IMR-90 (cell line): ENCODE measurements at regions not wholly inside any gene's neighbourhood (a gene's known extent, or its start where the extent isn't known, plus 50 kb on each side); places are given as distances from the start of the nearest gene placed in this dataset.

ENCODE experiments used
- ATAC-seq: fragments of 200-7000 bp; cut with Tn5 transposase; 2 replicates; pipeline ENCODE4 v1.9.1; 2020; ENCODE audit warnings: low read depth, mild to moderate bottlenecking, moderate library complexity
- BruUV-seq: library from RNA; stranded (reverse); fragments of 400-500 nt; replicated peaks from 2 replicates; lab custom pipeline; 2021; lab: Mats Ljungman, UMichigan
- CTCF ChIA-PET: fragments of 300-600 bp; formaldehyde crosslinking; extraction: SDS; loops from one replicate; lab custom pipeline; 2021; ENCODE audit warnings: antibody characterized with exemption; lab: Yijun Ruan, JAX
- POLR2A ChIA-PET: fragments of 300-600 bp; sonication (Branson Sonifier 250); formaldehyde crosslinking; loops from one replicate; lab custom pipeline; 2022; ENCODE audit warnings: antibody characterized with exemption; ENCODE audit not compliant: unreplicated experiment; lab: Charles Lee
- DNase-seq: peaks from one replicate; pipeline ENCODE4 v3.0.0; 2013
- H2AFZ ChIP-seq: replicated peaks from 2 replicates; pipeline ENCODE3; 2013; ENCODE audit warnings: low read length, mild to moderate bottlenecking; ENCODE audit not compliant: poor library complexity
- H2AK5ac ChIP-seq: 2 replicates; pipeline ENCODE4 v1.6.1; 2013; ENCODE audit warnings: low read depth, low read length, inconsistent platforms
- H2AK9ac ChIP-seq: replicated peaks from 2 replicates; pipeline ENCODE3; 2013; ENCODE audit warnings: mild to moderate bottlenecking, low read depth, low read length, moderate library complexity; ENCODE audit not compliant: poor library complexity
- H2BK120ac ChIP-seq: 2 replicates; pipeline ENCODE4 v1.6.1; 2013; ENCODE audit warnings: low read depth, low read length, inconsistent platforms
- H2BK15ac ChIP-seq: 3 replicates; pipeline ENCODE4 v1.6.1; 2013; ENCODE audit warnings: low read depth, low read length, inconsistent platforms
- H2BK20ac ChIP-seq: 2 replicates; pipeline ENCODE4 v1.6.1; 2013; ENCODE audit warnings: low read depth, mild to moderate bottlenecking, inconsistent platforms, low read length, moderate library complexity
- H2BK5ac ChIP-seq: 2 replicates; pipeline ENCODE4 v1.6.1; 2013; ENCODE audit warnings: mild to moderate bottlenecking, low read depth, low read length, inconsistent platforms; ENCODE audit not compliant: poor library complexity, severe bottlenecking
- H3K14ac ChIP-seq: replicated peaks from 2 replicates; pipeline ENCODE4 v1.6.1; 2013; ENCODE audit warnings: low read depth, low read length, inconsistent platforms
- H3K18ac ChIP-seq: 2 replicates; pipeline ENCODE4 v1.6.1; 2013; ENCODE audit warnings: low read depth, low read length, control low read depth
- H3K23ac ChIP-seq: 2 replicates; pipeline ENCODE4 v1.6.1; 2013; ENCODE audit warnings: low read depth, low read length, inconsistent platforms
- H3K27ac ChIP-seq: 2 replicates; pipeline ENCODE4 v1.5.1; 2013; ENCODE audit warnings: mild to moderate bottlenecking, control low read depth, low read length; ENCODE audit not compliant: insufficient read depth
- H3K27me3 ChIP-seq: 2 replicates; pipeline ENCODE4 v1.6.1; 2013; ENCODE audit warnings: low read length; ENCODE audit not compliant: control insufficient read depth, insufficient read depth
- H3K36me3 ChIP-seq: 2 replicates; pipeline ENCODE4 v1.6.1; 2013; ENCODE audit warnings: low read length, mixed read lengths; ENCODE audit not compliant: control insufficient read depth, insufficient read depth
- H3K4ac ChIP-seq: 2 replicates; pipeline ENCODE4 v1.6.1; 2013; ENCODE audit warnings: low read depth, low read length, inconsistent platforms
- H3K4me1 ChIP-seq: 2 replicates; pipeline ENCODE4 v1.6.1; 2013; ENCODE audit warnings: low read length, mixed read lengths; ENCODE audit not compliant: control insufficient read depth, insufficient read depth
- H3K4me2 ChIP-seq: 2 replicates; pipeline ENCODE4 v1.6.1; 2013; ENCODE audit warnings: low read depth, mild to moderate bottlenecking, control low read depth, low read length, moderate library complexity
- H3K4me3 ChIP-seq: 2 replicates; pipeline ENCODE4 v1.5.1; 2013; ENCODE audit warnings: low read depth, mild to moderate bottlenecking, control low read depth, low read length, moderate library complexity; ENCODE audit not compliant: insufficient read depth
- H3K56ac ChIP-seq: 2 replicates; pipeline ENCODE4 v1.6.1; 2013; ENCODE audit warnings: low read length, inconsistent platforms; ENCODE audit not compliant: insufficient read depth; ENCODE audit errors: extremely low read depth
- H3K79me1 ChIP-seq, 2 experiments: 2 replicates each; pipeline ENCODE4 v1.6.1; 2013; ENCODE audit warnings: low read length in 2 of 2, inconsistent platforms in 1 of 2, low read depth in 1 of 2
- H3K9ac ChIP-seq: 2 replicates; pipeline ENCODE4 v1.6.1; 2013; ENCODE audit warnings: low read depth, low read length, control low read depth
- H3K9me1 ChIP-seq: 2 replicates; pipeline ENCODE4 v1.6.1; 2013; ENCODE audit warnings: low read length, inconsistent platforms; ENCODE audit not compliant: insufficient read depth
- H3K9me3 ChIP-seq: 2 replicates; pipeline ENCODE4 v1.6.1; 2013; ENCODE audit warnings: low read length; ENCODE audit not compliant: control insufficient read depth, insufficient read depth
- H4K20me1 ChIP-seq: 2 replicates; pipeline ENCODE4 v1.6.1; 2013; ENCODE audit warnings: low read length, inconsistent platforms; ENCODE audit not compliant: insufficient read depth
- H4K5ac ChIP-seq: 2 replicates; pipeline ENCODE4 v1.6.1; 2013; ENCODE audit warnings: mild to moderate bottlenecking, low read depth, low read length, control low read depth
- H4K8ac ChIP-seq, 2 experiments: 2 replicates each; pipeline ENCODE4 v1.6.1; 2013; ENCODE audit warnings: low read depth in 2 of 2, low read length in 2 of 2, control low read depth in 1 of 2, inconsistent platforms in 1 of 2
- H4K91ac ChIP-seq: 2 replicates; pipeline ENCODE4 v1.6.1; 2013; ENCODE audit warnings: low read depth, low read length, inconsistent platforms; ENCODE audit not compliant: insufficient read depth
- CHD1 ChIP-seq: IDR thresholded peaks from 2 replicates; pipeline ENCODE4 v1.6.1; 2012; ENCODE audit warnings: low read depth, low read length, improper control_type of control experiment
- ELK1 ChIP-seq: fragments of 150-350 bp; IDR thresholded peaks from 2 replicates; pipeline ENCODE4 v1.6.1; 2016; ENCODE audit warnings: low read depth, mild to moderate bottlenecking, low read length, moderate library complexity, borderline replicate concordance
- FOS ChIP-seq: fragments of 150-350 bp; IDR thresholded peaks from 2 replicates; pipeline ENCODE4 v1.6.1; 2016; ENCODE audit warnings: low read depth, low read length
- MAFK ChIP-seq: IDR thresholded peaks from 2 replicates; pipeline ENCODE4 v1.6.1; 2012; ENCODE audit warnings: low read depth, low read length, improper control_type of control experiment
- MXI1 ChIP-seq: IDR thresholded peaks from 2 replicates; pipeline ENCODE4 v1.6.1; 2012; ENCODE audit warnings: low read depth, mild to moderate bottlenecking, low read length, moderate library complexity, borderline replicate concordance
- RCOR1 ChIP-seq: IDR thresholded peaks from 2 replicates; pipeline ENCODE4 v1.6.1; 2012; ENCODE audit warnings: mild to moderate bottlenecking, low read length, improper control_type of control experiment; ENCODE audit not compliant: insufficient replicate concordance
- USF2 ChIP-seq: fragments of 150-350 bp; IDR thresholded peaks from 2 replicates; pipeline ENCODE4 v1.6.1; 2017; ENCODE audit warnings: mild to moderate bottlenecking, antibody characterized with exemption, low read length, low read depth
- WGBS, 2 experiments: methylation state at CpG; one replicate each; pipeline versions ENCODE4 v1.1.5 to v1.1.7; 2013; ENCODE audit warnings: missing lambda C conversion rate in 2 of 2; ENCODE audit not compliant: insufficient read length in 1 of 2; ENCODE audit errors: extremely low coverage in 2 of 2; 5-methylcytosine and 5-hydroxymethylcytosine counted together
- dilution Hi-C: fragments of 300-500 bp; cut with HindIII; formaldehyde crosslinking; loops from one replicate; pipeline ENCODE4 v1.14.3; 2018; ENCODE audit warnings: low sequenced_read_pairs; ENCODE audit not compliant: unreplicated experiment
- in situ Hi-C: fragments of 300-500 bp; cut with MboI; formaldehyde crosslinking; loops from 3 replicates; pipeline ENCODE4 v1.14.3; 2019; ENCODE audit warnings: low sequenced_read_pairs, inconsistent platforms, mixed read lengths
- intact Hi-C: fragments of 100-400 bp; cut with micrococcal nuclease; formaldehyde crosslinking; loops from 2 replicates; pipeline ENCODE4 v1.10.0; 2022

GRCh38 chr16:35552763-35553162 lies 2093.4 kb downstream of the TP53TG3F start:
- Histone ChIP-seq H3K4me1 (no peaks in the 10 kb centered on the region), H2BK120ac (no peak overlapping the region), H3K27ac (no peak overlapping the region), H2BK5ac (no peak overlapping the region), H3K18ac (no peak overlapping the region), H4K5ac (no peak overlapping the region), H3K36me3 (no peaks in the 10 kb centered on the region), H3K56ac (no peak overlapping the region), H4K20me1 (no peaks in the 10 kb centered on the region), H3K4me2 (no peak overlapping the region), H2BK20ac (no peak overlapping the region), H3K79me1 (no peaks in the 10 kb centered on the region), H2AFZ (no peak overlapping the region), H2BK15ac (no peak overlapping the region), H3K9me1 (no peaks in the 10 kb centered on the region), H3K4ac (no peak overlapping the region), H3K14ac (no peak overlapping the region), H3K9ac (no peak overlapping the region), H4K91ac (no peak overlapping the region), H3K23ac (no peak overlapping the region), H3K9me3 (peaks cover 5% of the 10 kb centered on the region; the same call in 1 of the 2 replicates), H4K8ac (no peak overlapping the region), H3K4me3 (no peak overlapping the region), H2AK5ac (no peak overlapping the region), H2AK9ac (no peak overlapping the region), H3K27me3 (no peaks in the 10 kb centered on the region)
- dilution Hi-C loops (no loop called here), in situ Hi-C loops (no loop called here), intact Hi-C loops (no loop called here)
- POLR2A ChIA-PET: no interaction called here
- DNase-seq (no peak), ATAC-seq (no peak)
- WGBS, 2 experiments: 44% methylated on average over 10 of the region's 31 CpGs; no CpG with 5 or more reads in 1 of the 2 experiments
- TF ChIP-seq MXI1 (no peak), MAFK (no peak), FOS (no peak), USF2 (no peak), RCOR1 (no peak), ELK1 (no peak), CHD1 (no peak)
- no TSS peak for BruUV-seq
- CTCF ChIA-PET: no interaction called here
